ENCODE measurements at regions not wholly inside any gene's neighbourhood (a gene's known extent, or its start where the extent isn't known, plus 50 kb on each side); places are given as distances from the start of the nearest gene placed in this dataset.

- no peak for FAIRE-seq
Observed at GRCh38 chr11:10945196-10945595, 87.3 kb upstream of the ZBED5 start.

GRCh38 chr11:10943968-10944367, 86.1 kb upstream of the ZBED5 start:
- FAIRE-seq: no peak

GRCh38 chr11:10942620-10943019, 84.8 kb upstream of the ZBED5 start:
- FAIRE-seq: no peak

GRCh38 chr11:10941871-10942270, 84.0 kb upstream of the ZBED5 start:
- FAIRE-seq: no peak

- FAIRE-seq: no peak
Observed at GRCh38 chr11:10941414-10941813, 83.6 kb upstream of the ZBED5 start.

GRCh38 chr11:10938650-10939387, 81.0 kb upstream of the ZBED5 start:
- FAIRE-seq: no peak

- FAIRE-seq: no peak
Observed at GRCh38 chr11:10938231-10938630, 80.4 kb upstream of the ZBED5 start.

- no peak for FAIRE-seq
Observed at GRCh38 chr11:10937385-10937771, 79.5 kb upstream of the ZBED5 start.

- FAIRE-seq: no peak
Observed at GRCh38 chr11:10936626-10937384, 79.0 kb upstream of the ZBED5 start.

GRCh38 chr11:10935015-10935559, 77.2 kb upstream of the ZBED5 start:
- no peak for FAIRE-seq

GRCh38 chr11:10934293-10934860, 76.5 kb upstream of the ZBED5 start:
- no peak for FAIRE-seq

- FAIRE-seq: peak; percentile 97
Observed at GRCh38 chr11:10933455-10934292, 75.8 kb upstream of the ZBED5 start.

- no peak for FAIRE-seq
Observed at GRCh38 chr11:10932976-10933375, 75.1 kb upstream of the ZBED5 start.

- no peak for FAIRE-seq
Observed at GRCh38 chr11:10931761-10932670, 74.2 kb upstream of the ZBED5 start.

GRCh38 chr11:10930972-10931760, 73.3 kb upstream of the ZBED5 start:
- no peak for FAIRE-seq

- FAIRE-seq: no peak
Observed at GRCh38 chr11:10930224-10930971, 72.5 kb upstream of the ZBED5 start.

- FAIRE-seq: no peak
Observed at GRCh38 chr11:10927538-10927937, 69.7 kb upstream of the ZBED5 start.

GRCh38 chr11:10926801-10927211, 69.0 kb upstream of the ZBED5 start:
- no peak for FAIRE-seq

- no peak for FAIRE-seq
Observed at GRCh38 chr11:10925149-10925926, 67.5 kb upstream of the ZBED5 start.

All from A204.1 (cell line).